NAMALWA (cell line): ENCODE measurements at regions not wholly inside any gene's neighbourhood (a gene's known extent, or its start where the extent isn't known, plus 50 kb on each side); places are given as distances from the start of the nearest gene placed in this dataset.
A peak's percentile ranks its signal among the peaks of the same experiment; 100 is the strongest.
"Not testable (repeated sequence)": the region's sequence is repeated elsewhere in the genome, so short reads cannot be mapped to it uniquely, and the experiment has no call there.

Experiments
- DNase-seq: peaks from one replicate; pipeline ENCODE4 v3.0.0-alpha.2; 2015; ENCODE audit warnings: low spot score

GRCh38 chr7:136405931-136406777 lies 429.0 kb upstream of the MTPN start:
- peak; percentile 80 for DNase-seq

GRCh38 chr7:136403591-136403990 lies 426.4 kb upstream of the MTPN start:
- DNase-seq = peak; percentile 12

- no peak for DNase-seq
Observed at GRCh38 chr7:136400877-136401276, 423.7 kb upstream of the MTPN start.

GRCh38 chr7:136399385-136399784 lies 422.2 kb upstream of the MTPN start:
- no peak for DNase-seq

- no peak for DNase-seq
Observed at GRCh38 chr7:136392856-136393255, 415.7 kb upstream of the MTPN start.

GRCh38 chr7:136391371-136391770 lies 414.2 kb upstream of the MTPN start:
- DNase-seq = no peak

GRCh38 chr7:136389933-136390332 lies 412.8 kb upstream of the MTPN start:
- no peak for DNase-seq

- no peak for DNase-seq
Observed at GRCh38 chr7:136386876-136387275, 409.7 kb upstream of the MTPN start.

GRCh38 chr7:136371409-136371808 lies 394.2 kb upstream of the MTPN start:
- not testable (repeated sequence) for DNase-seq

GRCh38 chr7:136370137-136370536 lies 393.0 kb upstream of the MTPN start:
- no peak for DNase-seq

- no peak for DNase-seq
Observed at GRCh38 chr7:136369225-136369624, 392.1 kb upstream of the MTPN start.

GRCh38 chr7:136359333-136359903 lies 382.3 kb upstream of the MTPN start:
- peak; percentile 37 for DNase-seq

- DNase-seq = no peak
Observed at GRCh38 chr7:136353287-136353686, 376.1 kb upstream of the MTPN start.

GRCh38 chr7:136348542-136349192 lies 371.5 kb upstream of the MTPN start:
- no peak for DNase-seq

GRCh38 chr7:136348142-136348541 lies 371.0 kb upstream of the MTPN start:
- DNase-seq = no peak

GRCh38 chr7:136347488-136347887 lies 370.3 kb upstream of the MTPN start:
- DNase-seq = no peak

- no peak for DNase-seq
Observed at GRCh38 chr7:136342251-136342650, 365.1 kb upstream of the MTPN start.

- no peak for DNase-seq
Observed at GRCh38 chr7:136339464-136339863, 362.3 kb upstream of the MTPN start.

GRCh38 chr7:136336932-136337331 lies 359.8 kb upstream of the MTPN start:
- no peak for DNase-seq

- DNase-seq = no peak
Observed at GRCh38 chr7:136333636-136334035, 356.5 kb upstream of the MTPN start.

- no peak for DNase-seq
Observed at GRCh38 chr7:136326045-136326609, 349.0 kb upstream of the MTPN start.

- DNase-seq = no peak
Observed at GRCh38 chr7:136325578-136325977, 348.4 kb upstream of the MTPN start.

- no peak for DNase-seq
Observed at GRCh38 chr7:136325027-136325426, 347.9 kb upstream of the MTPN start.
